A673 (cell line): ENCODE measurements at regions not wholly inside any gene's neighbourhood (a gene's known extent, or its start where the extent isn't known, plus 50 kb on each side); places are given as distances from the start of the nearest gene placed in this dataset.
"Not testable (repeated sequence)": the region's sequence is repeated elsewhere in the genome, so short reads cannot be mapped to it uniquely, and the experiment has no call there.

Experiments used
- CTCF ChIP-seq: fragments of 300-800, 200-600 bp; sonication (generic); conservative IDR thresholded peaks from 2 replicates; pipeline ENCODE4 v1.5.1; 2017; ENCODE audit warnings: low read depth, mild to moderate bottlenecking, antibody characterized with exemption, low read length, moderate library complexity, mixed read lengths
- EZH2 ChIP-seq: fragments of 200-600 bp; sonication (generic); IDR thresholded peaks from 2 replicates; pipeline ENCODE4 v1.6.1; 2017; ENCODE audit warnings: borderline replicate concordance, low read depth, mild to moderate bottlenecking, mixed read lengths, antibody characterized with exemption, low read length; ENCODE audit not compliant: poor library complexity, severe bottlenecking

DNA sequence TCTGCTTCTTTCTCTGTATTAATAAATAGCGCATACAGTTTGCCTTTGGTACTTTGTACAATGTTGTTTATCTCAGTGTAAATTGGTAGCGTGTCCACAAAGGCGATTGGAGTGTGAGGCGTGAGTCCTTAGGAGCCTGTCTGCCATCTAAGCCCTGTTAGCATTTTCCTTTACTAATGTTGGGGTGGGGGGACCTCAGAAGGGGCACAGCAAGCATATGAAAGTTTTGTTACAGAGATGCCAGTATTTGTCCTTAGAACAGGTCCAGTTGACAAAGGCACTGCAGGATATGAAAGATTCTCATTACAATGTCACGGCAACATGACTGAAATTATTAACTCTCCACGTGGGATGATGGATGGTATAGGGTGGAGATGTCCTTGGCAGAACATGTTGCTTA lies 796.8 kb upstream of the TPTE start:
- not testable (repeated sequence) for TF ChIP-seq CTCF, EZH2
